ENCODE measurements at regions not wholly inside any gene's neighbourhood (a gene's known extent, or its start where the extent isn't known, plus 50 kb on each side); places are given as distances from the start of the nearest gene placed in this dataset.

DNA sequence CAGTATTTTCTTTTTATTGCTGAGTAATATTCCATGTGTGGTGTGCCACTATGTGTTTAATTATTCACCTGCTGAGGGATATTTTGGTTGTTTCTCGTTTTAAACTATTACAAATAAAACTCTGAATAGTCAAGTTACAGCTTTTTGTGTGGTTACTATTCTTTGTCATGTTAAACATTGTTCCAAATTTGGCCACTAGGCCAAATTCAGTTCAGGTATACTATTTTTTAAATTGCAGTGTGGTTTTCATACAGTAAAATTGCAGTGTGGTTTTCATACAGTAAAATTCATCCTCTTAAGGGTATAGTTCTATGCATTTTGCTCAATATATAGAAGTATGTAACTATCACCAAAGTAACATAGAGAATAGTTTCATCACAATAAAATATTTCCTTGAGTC lies 97.4 kb upstream of the FAM3C start:
- Histone ChIP-seq H2AFZ (ENCODE audit: control insufficient read depth, low read length) (no peak overlapping the region), H3K27me3 (ENCODE audit: control insufficient read depth, extremely low read depth, insufficient read depth, low read length) (no peaks in the 10 kb centered on the region), H3K27ac (ENCODE audit: control insufficient read depth, insufficient read depth, low read length) (no peak overlapping the region), H3K9me3 (ENCODE audit: control insufficient read depth, low read depth, low read length) (no peaks in the 10 kb centered on the region), H3K4me3 (ENCODE audit: control insufficient read depth in 2 of 3, extremely low read depth in 1 of 3, insufficient read depth in 2 of 3, low read depth in 1 of 3, low read length in 3 of 3) (no peak overlapping the region), H3K79me2 (ENCODE audit: control insufficient read depth, insufficient read depth, low read length) (no peaks in the 10 kb centered on the region), H3K36me3 (ENCODE audit: control insufficient read depth in 2 of 2, extremely low read depth in 1 of 2, insufficient read depth in 2 of 2, low read length in 2 of 2) (no peaks in the 10 kb centered on the region), H3K9ac (ENCODE audit: control insufficient read depth, extremely low read depth, insufficient read depth, low read length) (no peak overlapping the region), H3K4me1 (ENCODE audit: control insufficient read depth, extremely low read depth, insufficient read depth, low read length) (no peaks in the 10 kb centered on the region), H3K4me2 (ENCODE audit: control insufficient read depth, extremely low read depth, insufficient read depth, low read depth, low read length) (no peak overlapping the region), H4K20me1 (ENCODE audit: control insufficient read depth, extremely low read depth, insufficient read depth, low read length) (no peaks in the 10 kb centered on the region), H3K9me1 (ENCODE audit: control insufficient read depth, extremely low read depth, insufficient read depth, low read length) (no peaks in the 10 kb centered on the region)
- dilution Hi-C loops (cut with MboI; ENCODE audit: extremely low pct_ligation_motif_present, low sequenced_read_pairs): no loop called here
- DNase-seq (ENCODE audit: low read depth, low spot score) (no peak), FAIRE-seq (no peak)
- TF ChIP-seq, protein P1, sequence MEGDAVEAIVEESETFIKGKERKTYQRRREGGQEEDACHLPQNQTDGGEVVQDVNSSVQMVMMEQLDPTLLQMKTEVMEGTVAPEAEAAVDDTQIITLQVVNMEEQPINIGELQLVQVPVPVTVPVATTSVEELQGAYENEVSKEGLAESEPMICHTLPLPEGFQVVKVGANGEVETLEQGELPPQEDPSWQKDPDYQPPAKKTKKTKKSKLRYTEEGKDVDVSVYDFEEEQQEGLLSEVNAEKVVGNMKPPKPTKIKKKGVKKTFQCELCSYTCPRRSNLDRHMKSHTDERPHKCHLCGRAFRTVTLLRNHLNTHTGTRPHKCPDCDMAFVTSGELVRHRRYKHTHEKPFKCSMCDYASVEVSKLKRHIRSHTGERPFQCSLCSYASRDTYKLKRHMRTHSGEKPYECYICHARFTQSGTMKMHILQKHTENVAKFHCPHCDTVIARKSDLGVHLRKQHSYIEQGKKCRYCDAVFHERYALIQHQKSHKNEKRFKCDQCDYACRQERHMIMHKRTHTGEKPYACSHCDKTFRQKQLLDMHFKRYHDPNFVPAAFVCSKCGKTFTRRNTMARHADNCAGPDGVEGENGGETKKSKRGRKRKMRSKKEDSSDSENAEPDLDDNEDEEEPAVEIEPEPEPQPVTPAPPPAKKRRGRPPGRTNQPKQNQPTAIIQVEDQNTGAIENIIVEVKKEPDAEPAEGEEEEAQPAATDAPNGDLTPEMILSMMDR (optimal IDR thresholded peaks at IDR 0.05 in 1 of 3, IDR thresholded peaks at IDR 0.05 in 1 of 3, conservative IDR thresholded peaks at IDR 0.05 in 1 of 3; ENCODE audit: extremely low read depth in 1 of 3, insufficient read depth in 2 of 3, low read length in 3 of 3): no peak
- no peak for TF ChIP-seq EZH2 (IDR thresholded peaks at IDR 0.05; ENCODE audit: low read length)

DNA sequence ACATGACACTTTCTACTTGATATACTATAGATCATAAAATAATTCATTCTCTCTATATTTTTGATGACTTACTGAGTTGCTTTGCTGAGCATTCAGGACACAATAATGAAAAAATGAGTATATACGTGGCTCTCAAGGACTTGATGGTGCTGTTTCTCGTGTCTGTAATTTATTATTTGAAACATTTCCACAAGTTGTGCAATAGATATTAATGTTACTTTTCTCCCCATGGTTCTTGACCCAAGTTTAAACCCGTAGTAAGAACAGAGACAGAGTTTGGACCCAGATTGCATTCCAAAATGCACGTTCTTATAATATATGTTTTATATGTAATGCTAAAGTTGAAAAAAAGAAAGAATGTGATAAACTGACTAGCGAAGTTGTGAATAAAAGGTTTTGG lies 94.2 kb upstream of the FAM3C start:
- DNase-seq (ENCODE audit: low read depth, low spot score) (no peak), FAIRE-seq (no peak)
- H3K4me3 ChIP-seq (ENCODE audit: control insufficient read depth in 2 of 3, extremely low read depth in 1 of 3, insufficient read depth in 2 of 3, low read depth in 1 of 3, low read length in 3 of 3): no peak overlapping the region
- dilution Hi-C loops (cut with MboI; ENCODE audit: extremely low pct_ligation_motif_present, low sequenced_read_pairs): no loop called here
- no peaks in the 10 kb centered on the region for H3K27me3 ChIP-seq (ENCODE audit: control insufficient read depth, extremely low read depth, insufficient read depth, low read length)
- H3K27ac ChIP-seq (ENCODE audit: control insufficient read depth, insufficient read depth, low read length): no peak overlapping the region
- no peaks in the 10 kb centered on the region for H3K36me3 ChIP-seq (ENCODE audit: control insufficient read depth in 2 of 2, extremely low read depth in 1 of 2, insufficient read depth in 2 of 2, low read length in 2 of 2)
- no peak overlapping the region for H2AFZ ChIP-seq (ENCODE audit: control insufficient read depth, low read length)
- no peak overlapping the region for H3K9ac ChIP-seq (ENCODE audit: control insufficient read depth, extremely low read depth, insufficient read depth, low read length)
- peaks cover 10% of the 10 kb centered on the region for H3K4me1 ChIP-seq (ENCODE audit: control insufficient read depth, extremely low read depth, insufficient read depth, low read length)
- no peaks in the 10 kb centered on the region for H4K20me1 ChIP-seq (ENCODE audit: control insufficient read depth, extremely low read depth, insufficient read depth, low read length)
- H3K9me1 ChIP-seq (ENCODE audit: control insufficient read depth, extremely low read depth, insufficient read depth, low read length): no peaks in the 10 kb centered on the region
- TF ChIP-seq, protein P1 (optimal IDR thresholded peaks at IDR 0.05 in 1 of 3, IDR thresholded peaks at IDR 0.05 in 1 of 3, conservative IDR thresholded peaks at IDR 0.05 in 1 of 3; ENCODE audit: extremely low read depth in 1 of 3, insufficient read depth in 2 of 3, low read length in 3 of 3): no peak
- no peak for TF ChIP-seq EZH2 (IDR thresholded peaks at IDR 0.05; ENCODE audit: low read length)
- no peaks in the 10 kb centered on the region for H3K79me2 ChIP-seq (ENCODE audit: control insufficient read depth, insufficient read depth, low read length)
- no peak overlapping the region for H3K4me2 ChIP-seq (ENCODE audit: control insufficient read depth, extremely low read depth, insufficient read depth, low read depth, low read length)
- no peaks in the 10 kb centered on the region for H3K9me3 ChIP-seq (ENCODE audit: control insufficient read depth, low read depth, low read length)

Measured in keratinocyte (primary cell).